Thyroid gland (tissue), 4 donors: ENCODE measurements at regions not wholly inside any gene's neighbourhood (a gene's known extent, or its start where the extent isn't known, plus 50 kb on each side); places are given as distances from the start of the nearest gene placed in this dataset.

Experiments
- DNase-seq, 2 donors: peaks; one replicate each; pipeline ENCODE4 v3.0.0-alpha.2; 2019
- H3K27ac ChIP-seq, 3 donors: fragments of 200-600 bp; sonication (generic); 1 replicate in 2 of 3; 2 replicates in 1 of 3; pipeline ENCODE4 v1.5.1; 2016 to 2019; ENCODE audit warnings: mild to moderate bottlenecking in 1 of 3, moderate library complexity in 1 of 3
- H3K27me3 ChIP-seq: fragments of 200-600 bp; sonication (generic); one replicate; pipeline ENCODE4 v1.5.1; 2019
- H3K36me3 ChIP-seq, 2 donors: fragments of 200-600 bp; sonication (generic); one replicate each; pipeline ENCODE4 v1.5.1; 2016 to 2019
- H3K4me1 ChIP-seq, 2 donors: fragments of 200-600 bp; sonication (generic); one replicate each; pipeline ENCODE4 v1.5.1; 2017 to 2019
- H3K4me3 ChIP-seq, 3 donors: fragments of 200-600 bp; sonication (generic); replicated peaks in 1 of 3; 1 replicate in 2 of 3; 2 replicates in 1 of 3; pipeline ENCODE4 v1.5.1; 2016; ENCODE audit warnings: mild to moderate bottlenecking in 1 of 3
- H3K9me3 ChIP-seq: fragments of 200-600 bp; sonication (generic); one replicate; pipeline ENCODE4 v1.5.1; 2017
- CTCF ChIP-seq, 6 experiments: fragments of 200-600 bp in 3 of 6; fragments of 450-650 bp in 3 of 6; sonication (generic) in 3 of 6; IDR thresholded peaks; one replicate each; pipeline ENCODE4 v1.5.1; 2016 to 2019; ENCODE audit warnings: antibody characterized with exemption in 6 of 6, mild to moderate bottlenecking in 2 of 6, inconsistent platforms in 1 of 6, moderate library complexity in 1 of 6
- POLR2A ChIP-seq, 2 donors: fragments of 450-650 bp; IDR thresholded peaks; one replicate each; pipeline ENCODE4 v1.6.1; 2017; ENCODE audit warnings: antibody characterized with exemption in 2 of 2, mild to moderate bottlenecking in 2 of 2, moderate library complexity in 1 of 2
- WGBS, 2 donors: methylation state at CpG; one replicate each; pipeline ENCODE4 v1.1.5; 2017; 5-methylcytosine and 5-hydroxymethylcytosine counted together
- intact Hi-C: fragments of 100-400 bp; cut with DNase I; formaldehyde crosslinking; loops from one replicate; pipeline ENCODE4 v1.15.1; 2023

DNA sequence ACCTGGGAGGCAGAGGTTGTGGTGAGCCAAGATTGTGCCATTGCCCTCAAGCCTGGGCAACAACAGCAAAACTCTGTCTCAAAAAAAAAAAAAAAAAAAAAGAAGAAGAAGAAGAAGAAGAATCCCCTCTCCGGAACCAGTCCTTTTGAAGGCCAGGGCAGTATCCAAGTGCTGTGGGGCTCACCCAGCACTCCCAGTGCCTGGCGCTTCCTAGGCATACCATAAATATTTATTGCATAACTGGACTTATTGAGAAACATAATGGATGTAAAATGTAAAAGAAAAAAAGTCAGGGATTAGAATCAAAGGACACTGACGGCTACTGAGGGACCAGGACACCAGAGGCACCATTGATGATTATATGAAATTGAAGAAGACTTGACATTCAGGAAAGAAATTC, 162.1 kb upstream of the KIT start:
- H3K9me3 ChIP-seq: no peaks in the 10 kb centered on the region
- no peaks in the 10 kb centered on the region for H3K36me3 ChIP-seq
- H3K27me3 ChIP-seq: no peaks in the 10 kb centered on the region
- WGBS, 2 donors: 93 to 97% methylated on average over 3 of the region's 3 CpGs
- no peak for TF ChIP-seq CTCF (IDR thresholded peaks at IDR 0.05)
- no peak for TF ChIP-seq POLR2A (IDR thresholded peaks at IDR 0.05)
- DNase-seq: no peak
- intact Hi-C loops: no loop called here
- no peak overlapping the region for H3K4me3 ChIP-seq
- H3K27ac ChIP-seq: no peak overlapping the region
- no peaks in the 10 kb centered on the region for H3K4me1 ChIP-seq

GRCh38 chr4:54496412-54496811, 161.3 kb upstream of the KIT start:
- Histone ChIP-seq H3K36me3 (no peaks in the 10 kb centered on the region), H3K4me3 (no peak overlapping the region), H3K27ac (no peak overlapping the region), H3K27me3 (no peaks in the 10 kb centered on the region), H3K4me1 (no peaks in the 10 kb centered on the region), H3K9me3 (no peaks in the 10 kb centered on the region)
- 81 to 86% methylated on average over 5 of the region's 5 CpGs for WGBS, 2 donors
- DNase-seq: no peak
- TF ChIP-seq CTCF (IDR thresholded peaks at IDR 0.05): no peak
- intact Hi-C loops: no loop called here

DNA sequence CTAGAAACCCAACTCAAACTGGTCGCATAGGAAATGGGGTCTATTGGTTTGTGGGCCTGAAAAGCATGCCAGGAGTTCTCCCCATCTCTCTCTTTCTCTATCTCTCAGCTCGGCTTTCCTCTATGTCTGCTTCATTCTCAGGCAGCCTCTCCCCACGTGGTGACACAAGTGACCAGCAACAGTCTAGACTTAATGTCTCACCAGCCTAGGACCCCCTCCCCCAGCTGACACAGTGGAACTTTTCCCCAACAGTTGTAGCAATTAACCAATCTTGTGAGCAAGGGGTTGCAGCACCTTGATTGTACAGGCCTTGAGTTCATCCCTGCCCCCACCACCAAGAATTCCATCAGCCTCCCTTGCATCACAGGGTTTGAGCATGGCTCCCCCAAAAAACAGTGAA, 159.8 kb upstream of the KIT start:
- H3K27ac ChIP-seq: no peak overlapping the region
- no peak for DNase-seq
- no peaks in the 10 kb centered on the region for H3K4me1 ChIP-seq
- no peaks in the 10 kb centered on the region for H3K27me3 ChIP-seq
- no peak for TF ChIP-seq POLR2A (IDR thresholded peaks at IDR 0.05)
- no peak for TF ChIP-seq CTCF (IDR thresholded peaks at IDR 0.05)
- H3K9me3 ChIP-seq: no peaks in the 10 kb centered on the region
- intact Hi-C loops: no loop called here
- H3K36me3 ChIP-seq: no peaks in the 10 kb centered on the region
- 50 to 51% methylated on average over 3 of the region's 3 CpGs for WGBS, 2 donors
- H3K4me3 ChIP-seq: no peak overlapping the region

GRCh38 chr4:54498661-54499111, 159.1 kb upstream of the KIT start:
- Histone ChIP-seq H3K27me3 (no peaks in the 10 kb centered on the region), H3K27ac (no peak overlapping the region), H3K36me3 (no peaks in the 10 kb centered on the region), H3K4me1 (no peaks in the 10 kb centered on the region), H3K4me3 (no peak overlapping the region), H3K9me3 (no peaks in the 10 kb centered on the region)
- no peak for TF ChIP-seq POLR2A (IDR thresholded peaks at IDR 0.05)
- no peak for TF ChIP-seq CTCF (IDR thresholded peaks at IDR 0.05)
- intact Hi-C loops: no loop called here
- WGBS, 2 donors: 23 to 33% methylated on average over 1 of the region's 1 CpG
- no peak for DNase-seq

DNA sequence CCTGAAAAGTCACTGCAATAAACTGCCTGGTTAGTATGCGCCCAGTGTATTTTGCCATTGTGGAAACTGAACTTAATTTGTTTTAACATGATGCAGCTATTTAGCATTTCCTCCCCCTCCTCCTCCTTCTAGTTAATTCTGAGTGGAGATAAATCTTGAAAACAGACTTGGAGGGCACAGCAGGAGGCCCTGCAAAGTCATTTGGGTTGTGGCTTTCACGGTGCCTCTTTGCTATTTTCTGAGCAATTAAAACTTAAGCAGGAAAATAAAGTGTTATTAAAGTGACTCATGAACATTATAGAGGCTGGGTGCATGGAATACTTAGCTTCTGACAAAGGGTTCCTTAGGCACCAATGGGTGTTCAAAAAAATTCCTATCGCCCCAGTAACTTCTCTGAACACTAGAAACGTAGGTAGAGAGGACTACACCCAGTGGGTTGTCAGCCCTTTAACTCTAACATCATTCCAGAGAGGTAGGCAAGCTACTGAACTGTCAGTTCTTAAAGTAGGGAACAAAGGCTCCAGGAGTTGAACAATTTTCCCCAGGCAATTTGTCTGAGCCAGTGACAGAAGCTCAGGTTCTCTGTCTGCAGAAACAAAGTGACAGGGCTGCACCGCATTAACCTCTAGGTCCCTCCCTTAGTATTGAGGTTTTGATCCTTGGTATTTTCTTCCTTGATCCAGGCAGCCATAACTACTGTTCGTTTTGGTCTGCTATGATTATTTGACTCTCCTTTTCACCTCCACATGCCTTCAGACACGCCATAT, 158.3 kb upstream of the KIT start:
- intact Hi-C loops: no loop called here

More for the DNA sequence above, 158.3 kb upstream of the KIT start:
- no peak overlapping the region for H3K4me3 ChIP-seq
- no peak overlapping the region for H3K27ac ChIP-seq
- no peak for DNase-seq
- TF ChIP-seq POLR2A (IDR thresholded peaks at IDR 0.05) (no peak), CTCF (IDR thresholded peaks at IDR 0.05) (no peak)
- H3K4me1 ChIP-seq: no peaks in the 10 kb centered on the region
- 59 to 75% methylated on average over 7 of the region's 7 CpGs for WGBS, 2 donors
- no peaks in the 10 kb centered on the region for H3K36me3 ChIP-seq
- H3K27me3 ChIP-seq: no peaks in the 10 kb centered on the region
- H3K9me3 ChIP-seq: no peaks in the 10 kb centered on the region
